ENCODE measurements at regions not wholly inside any gene's neighbourhood (a gene's known extent, or its start where the extent isn't known, plus 50 kb on each side); places are given as distances from the start of the nearest gene placed in this dataset.

DNA sequence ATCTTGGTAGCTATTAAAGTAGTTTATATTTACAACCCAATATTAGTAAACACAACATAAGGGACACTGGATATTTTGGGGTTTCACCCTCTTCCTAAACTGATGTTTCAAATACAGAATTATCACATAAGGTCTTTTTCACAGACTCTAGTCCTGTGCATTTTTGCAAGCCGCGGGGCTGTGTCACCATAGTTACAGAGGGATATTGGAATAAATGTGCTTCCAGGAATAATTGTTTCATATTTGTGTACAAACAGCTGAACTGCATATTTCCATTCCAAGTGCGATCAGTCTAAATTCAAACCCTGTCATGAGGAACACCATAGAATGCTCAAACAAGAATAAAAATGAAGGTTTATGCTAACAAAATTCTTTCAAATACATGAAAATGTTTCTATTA lies 762.5 kb upstream of the ARGLU1 start:
- DNase-seq (no peak), ATAC-seq (no peak)
- intact Hi-C loops (cut with DNase I), result no loop called here
- TF ChIP-seq, protein P1, sequence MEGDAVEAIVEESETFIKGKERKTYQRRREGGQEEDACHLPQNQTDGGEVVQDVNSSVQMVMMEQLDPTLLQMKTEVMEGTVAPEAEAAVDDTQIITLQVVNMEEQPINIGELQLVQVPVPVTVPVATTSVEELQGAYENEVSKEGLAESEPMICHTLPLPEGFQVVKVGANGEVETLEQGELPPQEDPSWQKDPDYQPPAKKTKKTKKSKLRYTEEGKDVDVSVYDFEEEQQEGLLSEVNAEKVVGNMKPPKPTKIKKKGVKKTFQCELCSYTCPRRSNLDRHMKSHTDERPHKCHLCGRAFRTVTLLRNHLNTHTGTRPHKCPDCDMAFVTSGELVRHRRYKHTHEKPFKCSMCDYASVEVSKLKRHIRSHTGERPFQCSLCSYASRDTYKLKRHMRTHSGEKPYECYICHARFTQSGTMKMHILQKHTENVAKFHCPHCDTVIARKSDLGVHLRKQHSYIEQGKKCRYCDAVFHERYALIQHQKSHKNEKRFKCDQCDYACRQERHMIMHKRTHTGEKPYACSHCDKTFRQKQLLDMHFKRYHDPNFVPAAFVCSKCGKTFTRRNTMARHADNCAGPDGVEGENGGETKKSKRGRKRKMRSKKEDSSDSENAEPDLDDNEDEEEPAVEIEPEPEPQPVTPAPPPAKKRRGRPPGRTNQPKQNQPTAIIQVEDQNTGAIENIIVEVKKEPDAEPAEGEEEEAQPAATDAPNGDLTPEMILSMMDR (IDR thresholded peaks at IDR 0.05), result no peak
- Histone ChIP-seq H3K27ac (no peak overlapping the region), H3K4me3 (no peak overlapping the region), H3K4me1 (no peaks in the 10 kb centered on the region), H3K27me3 (no peaks in the 10 kb centered on the region), H3K36me3 (no peaks in the 10 kb centered on the region), H3K9me3 (no peaks in the 10 kb centered on the region)

DNA sequence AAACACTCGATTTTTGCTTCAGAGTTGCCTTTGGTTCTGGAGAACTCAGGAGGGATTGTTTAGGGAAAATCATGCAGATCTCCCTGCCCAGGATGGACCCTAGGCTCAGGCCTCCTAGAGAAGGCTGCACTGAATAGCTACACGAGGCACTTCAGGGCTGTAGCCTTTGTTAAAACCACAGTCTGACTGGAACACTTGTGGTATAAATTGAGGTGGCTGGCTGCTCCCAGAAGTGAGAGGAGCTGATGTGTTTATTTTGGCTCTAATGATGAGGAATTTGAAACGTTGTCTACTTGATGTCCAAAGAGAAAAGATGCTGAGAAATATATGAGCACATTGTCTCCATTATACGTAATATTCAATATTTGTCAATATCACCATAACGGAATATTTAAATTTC lies 762.1 kb upstream of the ARGLU1 start:
- Histone ChIP-seq H3K27me3 (no peaks in the 10 kb centered on the region), H3K9me3 (no peaks in the 10 kb centered on the region), H3K4me1 (no peaks in the 10 kb centered on the region), H3K27ac (no peak overlapping the region), H3K36me3 (no peaks in the 10 kb centered on the region), H3K4me3 (no peak overlapping the region)
- intact Hi-C loops (cut with DNase I), result no loop called here
- TF ChIP-seq, protein P1 (IDR thresholded peaks at IDR 0.05), result no peak
- DNase-seq (no peak), ATAC-seq (no peak)

DNA sequence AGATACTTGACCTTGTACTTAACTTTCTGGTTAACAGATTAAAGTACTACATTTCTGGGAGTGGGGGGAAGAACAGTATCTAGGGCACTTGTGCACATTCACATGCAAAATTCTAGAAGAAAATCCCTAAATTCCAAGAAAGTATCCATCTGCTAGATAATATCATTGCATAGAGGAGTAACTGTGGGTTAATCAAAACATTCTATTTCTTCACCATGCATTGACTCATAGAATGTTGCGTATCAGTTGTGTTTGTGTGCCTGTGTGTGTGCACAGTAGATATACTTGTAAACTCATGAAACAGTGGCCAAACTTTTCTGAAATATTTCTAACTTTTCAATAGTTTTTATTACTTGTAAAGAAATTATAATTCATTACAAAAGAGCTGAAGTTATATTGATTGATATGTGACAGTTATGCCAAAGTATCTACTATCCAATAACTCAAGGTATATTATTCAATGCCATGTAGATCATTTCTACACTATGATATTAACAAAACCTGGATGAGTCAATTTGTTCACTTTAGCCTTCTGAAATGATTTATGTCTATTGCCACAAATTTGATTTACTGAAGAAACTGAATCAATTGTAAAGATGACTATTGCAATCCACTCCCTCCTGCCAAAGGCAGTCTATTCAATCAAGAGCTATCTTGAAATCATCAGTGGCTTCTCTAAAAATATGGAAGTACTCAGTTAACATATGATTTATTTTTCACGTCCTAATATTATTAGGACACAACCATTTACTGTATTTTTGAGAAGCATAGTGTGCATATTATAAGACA lies 756.7 kb upstream of the ARGLU1 start:
- Histone ChIP-seq H3K4me3 (no peak overlapping the region), H3K27me3 (no peaks in the 10 kb centered on the region), H3K4me1 (no peaks in the 10 kb centered on the region), H3K36me3 (no peaks in the 10 kb centered on the region), H3K9me3 (no peaks in the 10 kb centered on the region), H3K27ac (no peak overlapping the region)
- intact Hi-C loops (cut with DNase I), result no loop called here
- DNase-seq (no peak), ATAC-seq (no peak)
- TF ChIP-seq, protein P1 (IDR thresholded peaks at IDR 0.05), result no peak

DNA sequence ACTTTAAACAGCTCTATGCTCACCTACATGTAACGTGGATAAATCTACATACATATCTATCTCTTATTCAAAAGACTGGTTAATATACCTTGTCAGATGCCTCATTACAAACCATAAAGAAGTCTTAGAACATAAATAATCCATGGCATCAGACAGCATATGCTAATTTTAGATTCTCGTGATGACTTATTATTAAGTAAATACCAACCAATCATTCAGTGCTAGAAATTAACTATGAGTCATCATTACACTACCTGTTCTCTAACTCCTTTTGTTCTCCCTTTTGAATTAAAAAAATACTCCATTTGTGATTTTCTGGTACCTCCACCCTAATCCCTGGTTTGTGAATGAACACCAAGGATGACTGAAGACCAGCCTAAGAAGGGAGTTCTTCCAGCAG lies 754.3 kb upstream of the ARGLU1 start:
- ATAC-seq, result no peak
- Histone ChIP-seq H3K9me3 (no peaks in the 10 kb centered on the region), H3K27me3 (no peaks in the 10 kb centered on the region), H3K36me3 (no peaks in the 10 kb centered on the region), H3K4me3 (no peak overlapping the region), H3K27ac (no peak overlapping the region), H3K4me1 (no peaks in the 10 kb centered on the region)
- intact Hi-C loops (cut with DNase I), result no loop called here
- TF ChIP-seq, protein P1 (IDR thresholded peaks at IDR 0.05), result no peak
- no peak for DNase-seq

DNA sequence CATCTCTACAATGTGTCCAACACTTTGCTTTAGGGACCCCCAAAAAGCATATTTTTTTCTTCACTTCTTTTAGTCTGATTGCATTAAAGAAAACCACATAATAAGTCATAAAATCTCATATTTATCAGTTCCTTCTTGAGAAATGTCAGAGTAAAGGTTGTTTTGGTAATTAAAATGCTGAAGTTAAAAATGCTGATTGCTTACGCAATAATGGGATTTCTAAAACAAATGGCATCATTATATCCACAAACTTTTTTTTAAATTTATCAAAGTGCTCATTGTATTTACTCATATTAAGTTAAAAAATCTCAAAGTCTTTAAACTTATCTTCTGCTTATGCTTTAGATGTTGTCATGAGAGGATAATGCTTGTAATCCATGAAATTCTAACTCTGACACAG lies 737.2 kb upstream of the ARGLU1 start:
- H3K27me3 ChIP-seq, result no peaks in the 10 kb centered on the region
- no peak overlapping the region for H3K27ac ChIP-seq
- no peaks in the 10 kb centered on the region for H3K36me3 ChIP-seq
- no peak for DNase-seq
- intact Hi-C loops (cut with DNase I), result no loop called here
- H3K4me3 ChIP-seq, result no peak overlapping the region
- no peaks in the 10 kb centered on the region for H3K4me1 ChIP-seq
- no peaks in the 10 kb centered on the region for H3K9me3 ChIP-seq
- ATAC-seq, result no peak
- TF ChIP-seq, protein P1 (IDR thresholded peaks at IDR 0.05), result no peak

All from left lung (tissue), 4 donors.